ENCODE measurements at regions not wholly inside any gene's neighbourhood (a gene's known extent, or its start where the extent isn't known, plus 50 kb on each side); places are given as distances from the start of the nearest gene placed in this dataset.

- DNase-seq: no peak
Observed at GRCh38 chr4:130092187-130093015, 996.4 kb downstream of the C4orf33 start.

GRCh38 chr4:130099105-130099504, 1003.2 kb downstream of the C4orf33 start:
- DNase-seq: no peak

DNA sequence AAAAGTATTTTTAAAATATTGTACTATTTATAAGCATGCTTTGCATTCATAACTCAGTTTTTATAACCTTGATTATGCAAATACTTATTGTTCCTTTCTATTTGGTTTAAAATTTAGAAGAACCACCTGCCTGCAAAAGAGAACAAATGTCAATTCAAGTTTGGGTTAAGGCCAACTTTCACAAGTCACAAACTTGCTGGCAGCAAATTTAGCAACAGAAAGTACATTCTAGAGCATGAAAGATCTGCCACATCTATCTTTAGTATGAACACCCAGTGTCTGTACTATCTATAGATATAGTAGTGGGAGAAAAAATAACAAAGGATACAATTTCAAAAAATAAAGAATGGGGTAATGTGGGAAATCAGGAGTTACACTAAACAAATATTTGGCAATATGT, 1014.2 kb downstream of the C4orf33 start:
- DNase-seq: no peak

- no peak for DNase-seq
Observed at GRCh38 chr4:130110770-130111169, 1014.8 kb downstream of the C4orf33 start.

GRCh38 chr4:130124066-130124465, 1028.1 kb downstream of the C4orf33 start:
- no peak for DNase-seq

GRCh38 chr4:130125467-130125866, 1029.5 kb downstream of the C4orf33 start:
- no peak for DNase-seq

GRCh38 chr4:130127297-130127696, 1031.3 kb downstream of the C4orf33 start:
- DNase-seq: no peak

DNA sequence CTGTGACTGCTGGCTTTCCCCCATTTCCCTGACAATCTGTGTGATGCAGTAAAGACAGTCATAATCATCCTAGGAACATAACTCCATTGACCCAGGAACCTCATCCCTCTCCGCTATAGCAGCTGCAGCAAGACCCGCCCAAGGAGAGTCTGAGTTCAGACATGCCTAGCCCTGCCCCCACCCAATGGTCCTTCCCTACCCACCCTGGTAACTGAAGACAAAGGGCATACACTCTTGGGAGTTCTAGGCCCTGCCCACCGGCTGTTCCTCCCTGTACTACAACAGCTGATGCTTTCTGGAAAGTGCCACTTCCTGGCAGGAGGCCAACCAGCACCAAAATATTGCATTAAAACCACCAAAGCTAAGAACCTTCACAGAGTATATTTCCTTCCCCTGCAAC, 1035.6 kb downstream of the C4orf33 start:
- DNase-seq: no peak

GRCh38 chr4:130141651-130142050, 1045.7 kb downstream of the C4orf33 start:
- DNase-seq: no peak

DNA sequence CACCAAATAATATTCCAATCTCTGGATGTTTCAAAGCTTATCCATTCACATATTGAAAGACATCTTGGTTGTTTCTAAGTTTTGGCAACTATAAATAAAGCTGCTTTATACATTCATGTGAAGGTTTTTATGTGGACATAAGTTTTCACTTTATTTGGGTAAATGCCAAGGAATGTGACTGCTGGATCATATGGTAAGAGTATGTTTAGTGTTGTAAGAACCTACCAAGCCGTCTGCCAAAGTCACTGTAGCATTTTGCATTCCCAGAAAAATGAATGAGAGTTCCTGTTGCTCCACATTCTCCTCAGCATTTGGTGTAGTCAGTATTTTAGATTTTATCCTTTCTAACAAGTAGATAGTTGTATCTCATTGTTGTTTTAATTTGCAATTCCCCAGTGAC, 1047.7 kb downstream of the C4orf33 start:
- DNase-seq: no peak

GRCh38 chr4:130146773-130147172, 1050.8 kb downstream of the C4orf33 start:
- DNase-seq: no peak

DNA sequence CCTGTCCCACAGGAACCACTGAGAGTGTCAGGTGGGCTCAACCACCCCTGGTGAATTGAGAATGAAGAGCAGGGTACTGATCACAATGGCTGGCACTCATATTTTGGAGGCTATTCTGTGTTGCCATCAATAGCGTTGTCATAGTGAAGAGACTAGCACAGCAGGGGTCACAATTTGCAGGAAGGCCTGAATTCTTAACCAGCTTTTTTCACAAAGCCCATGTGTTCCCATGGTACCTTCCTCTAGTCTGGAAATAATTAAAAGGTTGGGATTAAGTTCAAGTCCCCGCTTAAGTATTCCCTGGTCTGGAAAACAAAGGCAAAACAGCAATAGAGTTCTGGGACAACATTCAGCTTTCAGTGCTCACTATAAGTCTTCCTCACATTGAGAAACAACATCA, 1051.7 kb downstream of the C4orf33 start:
- DNase-seq: no peak

DNA sequence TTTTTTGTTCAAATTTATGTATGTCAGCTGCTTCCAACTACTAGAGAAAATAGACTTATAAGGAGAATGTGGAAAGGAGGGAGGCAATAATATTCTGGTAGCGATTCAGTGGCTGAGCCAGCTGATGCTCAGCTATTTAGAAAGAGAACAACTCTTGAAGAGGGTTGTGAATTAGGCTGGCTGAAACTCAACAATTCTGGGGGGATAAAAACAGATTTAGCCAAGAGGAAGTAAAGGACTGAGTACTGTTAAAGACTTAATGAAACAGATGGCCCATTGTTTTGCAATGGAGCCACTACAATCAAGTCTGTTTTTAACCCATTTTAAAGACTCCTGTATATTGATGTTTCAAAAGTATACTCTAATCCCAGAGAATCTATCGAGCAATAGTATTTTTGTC, 1058.9 kb downstream of the C4orf33 start:
- DNase-seq: no peak

DNA sequence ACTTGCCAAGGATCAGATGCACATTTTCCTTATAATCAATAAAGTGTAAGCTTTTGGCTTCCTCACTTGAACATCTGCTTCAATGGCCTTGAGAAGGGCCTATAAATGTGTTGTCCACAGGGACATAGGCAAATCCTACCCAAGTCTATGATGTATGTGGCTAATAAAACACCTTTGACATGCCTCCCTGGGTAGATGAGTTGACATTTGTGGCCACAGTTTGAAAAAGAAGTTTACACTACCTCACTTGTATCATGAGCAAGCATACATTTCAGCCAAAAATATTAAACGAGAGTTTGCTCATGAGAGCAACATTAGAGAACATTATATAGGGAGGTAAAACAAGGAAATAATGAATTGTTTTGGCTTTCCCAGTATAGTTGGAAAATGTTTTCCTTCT, 1067.7 kb downstream of the C4orf33 start:
- DNase-seq: no peak

DNA sequence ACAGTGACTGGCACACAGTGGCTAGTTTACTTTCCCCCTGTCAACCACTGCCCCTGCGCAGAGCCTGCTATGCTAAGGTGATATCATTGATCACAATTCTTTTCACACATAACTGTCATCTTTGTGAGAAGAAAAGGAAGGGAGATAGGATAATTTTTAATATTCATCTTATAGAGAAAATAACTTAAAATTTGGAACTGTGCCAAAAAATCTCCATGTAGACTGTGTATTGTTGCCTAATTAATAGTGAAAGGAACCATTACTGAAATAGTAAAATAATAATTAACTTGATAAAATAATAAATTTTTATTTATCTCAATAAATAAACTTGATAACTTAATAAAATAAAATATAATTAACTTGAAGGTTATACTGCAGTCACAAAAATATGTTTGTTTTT, 1069.4 kb downstream of the C4orf33 start:
- no peak for DNase-seq

DNA sequence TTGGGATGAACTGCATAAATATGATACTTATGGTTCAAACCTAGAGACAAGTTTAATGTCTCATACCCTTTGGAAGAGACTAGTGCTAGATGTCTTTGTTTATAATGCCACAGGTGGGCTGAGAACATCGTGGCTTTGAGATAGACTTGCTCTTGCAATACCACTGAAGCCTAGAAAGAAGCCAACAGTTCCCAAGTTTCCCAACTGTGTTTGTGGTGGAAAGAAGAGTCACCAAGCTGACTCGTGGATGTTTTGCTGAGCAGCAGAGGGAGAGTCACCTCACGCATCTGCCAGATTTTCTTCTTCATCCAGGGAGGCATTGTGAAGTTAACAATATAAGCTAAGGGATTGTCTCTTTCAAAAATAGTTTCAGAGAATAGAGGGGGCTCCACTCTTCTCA, 1076.2 kb downstream of the C4orf33 start:
- DNase-seq: no peak

- DNase-seq: no peak
Observed at GRCh38 chr4:130178106-130178505, 1082.2 kb downstream of the C4orf33 start.

- DNase-seq: no peak
Observed at GRCh38 chr4:130183096-130183495, 1087.1 kb downstream of the C4orf33 start.

DNA sequence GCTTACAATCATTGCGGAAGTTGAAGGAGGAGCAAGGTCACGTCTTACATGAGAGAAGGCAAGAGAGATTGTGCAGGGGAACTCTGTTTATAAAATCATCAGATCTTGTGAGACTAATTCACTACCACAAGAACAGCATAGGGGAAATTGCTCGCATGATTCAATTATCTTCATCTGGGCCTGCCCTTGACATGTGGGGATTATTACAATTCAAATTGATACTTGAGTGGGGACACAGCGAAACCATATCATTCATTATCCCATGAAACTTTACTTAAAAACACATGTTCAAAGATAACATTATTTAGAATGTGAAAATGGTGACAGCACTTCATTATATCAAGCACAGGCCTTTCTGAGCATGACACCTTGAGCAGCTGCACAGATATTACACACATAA, 1087.8 kb downstream of the C4orf33 start:
- DNase-seq: no peak

GRCh38 chr4:130185123-130185522, 1089.2 kb downstream of the C4orf33 start:
- no peak for DNase-seq

GRCh38 chr4:130186931-130187330, 1091.0 kb downstream of the C4orf33 start:
- no peak for DNase-seq

- no peak for DNase-seq
Observed at GRCh38 chr4:130187587-130187986, 1091.6 kb downstream of the C4orf33 start.

GRCh38 chr4:130192787-130193186, 1096.8 kb downstream of the C4orf33 start:
- DNase-seq: no peak

DNA sequence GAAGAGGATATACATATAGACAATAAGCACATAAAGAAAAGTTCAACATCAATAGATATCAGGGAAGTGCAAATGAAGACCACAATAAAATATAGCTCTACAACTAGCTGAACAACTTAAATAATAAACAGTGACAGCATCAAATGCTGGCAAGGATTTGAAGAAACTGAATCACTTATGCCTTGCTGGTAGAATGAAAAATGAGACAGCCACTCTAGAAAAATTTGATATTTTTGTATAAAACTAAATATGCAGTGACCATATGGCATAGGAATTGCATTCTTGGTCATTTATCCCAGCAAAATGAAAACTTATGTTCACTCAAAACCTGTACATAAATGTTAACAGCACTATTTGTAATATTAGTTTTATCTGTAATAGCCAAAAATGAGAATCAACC, 1102.0 kb downstream of the C4orf33 start:
- DNase-seq: no peak

GRCh38 chr4:130203571-130203970, 1107.6 kb downstream of the C4orf33 start:
- DNase-seq: no peak
